GM12874 (cell line): ENCODE measurements at regions not wholly inside any gene's neighbourhood (a gene's known extent, or its start where the extent isn't known, plus 50 kb on each side); places are given as distances from the start of the nearest gene placed in this dataset.

Source experiments
- TF ChIP-seq, protein P1 (sequence below): IDR thresholded peaks from 2 replicates; pipeline ENCODE4 v1.5.1; 2011; ENCODE audit warnings: low read depth, mild to moderate bottlenecking, control low read depth, low read length, moderate library complexity; ENCODE audit not compliant: insufficient read depth

DNA sequence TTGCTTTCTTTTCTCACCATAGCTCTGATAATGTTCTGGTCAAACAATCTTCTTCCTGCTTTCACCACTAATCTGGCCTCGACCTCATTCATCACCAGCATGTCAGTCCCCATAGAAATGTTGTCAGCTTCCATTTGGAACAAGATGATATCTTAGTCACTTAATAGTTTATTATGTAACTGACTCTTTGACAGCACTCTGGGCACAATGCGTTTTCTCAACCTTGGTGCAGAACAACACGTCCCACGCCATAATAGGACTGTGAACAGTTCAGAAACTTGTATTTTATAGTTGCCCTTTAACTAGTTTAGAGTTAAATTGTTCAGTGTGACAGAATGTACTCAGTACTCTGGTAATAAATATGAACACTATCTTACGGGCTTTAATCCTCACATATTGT is 106.0 kb downstream of the MC4R start:
- TF ChIP-seq, protein P1, sequence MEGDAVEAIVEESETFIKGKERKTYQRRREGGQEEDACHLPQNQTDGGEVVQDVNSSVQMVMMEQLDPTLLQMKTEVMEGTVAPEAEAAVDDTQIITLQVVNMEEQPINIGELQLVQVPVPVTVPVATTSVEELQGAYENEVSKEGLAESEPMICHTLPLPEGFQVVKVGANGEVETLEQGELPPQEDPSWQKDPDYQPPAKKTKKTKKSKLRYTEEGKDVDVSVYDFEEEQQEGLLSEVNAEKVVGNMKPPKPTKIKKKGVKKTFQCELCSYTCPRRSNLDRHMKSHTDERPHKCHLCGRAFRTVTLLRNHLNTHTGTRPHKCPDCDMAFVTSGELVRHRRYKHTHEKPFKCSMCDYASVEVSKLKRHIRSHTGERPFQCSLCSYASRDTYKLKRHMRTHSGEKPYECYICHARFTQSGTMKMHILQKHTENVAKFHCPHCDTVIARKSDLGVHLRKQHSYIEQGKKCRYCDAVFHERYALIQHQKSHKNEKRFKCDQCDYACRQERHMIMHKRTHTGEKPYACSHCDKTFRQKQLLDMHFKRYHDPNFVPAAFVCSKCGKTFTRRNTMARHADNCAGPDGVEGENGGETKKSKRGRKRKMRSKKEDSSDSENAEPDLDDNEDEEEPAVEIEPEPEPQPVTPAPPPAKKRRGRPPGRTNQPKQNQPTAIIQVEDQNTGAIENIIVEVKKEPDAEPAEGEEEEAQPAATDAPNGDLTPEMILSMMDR = no peak

DNA sequence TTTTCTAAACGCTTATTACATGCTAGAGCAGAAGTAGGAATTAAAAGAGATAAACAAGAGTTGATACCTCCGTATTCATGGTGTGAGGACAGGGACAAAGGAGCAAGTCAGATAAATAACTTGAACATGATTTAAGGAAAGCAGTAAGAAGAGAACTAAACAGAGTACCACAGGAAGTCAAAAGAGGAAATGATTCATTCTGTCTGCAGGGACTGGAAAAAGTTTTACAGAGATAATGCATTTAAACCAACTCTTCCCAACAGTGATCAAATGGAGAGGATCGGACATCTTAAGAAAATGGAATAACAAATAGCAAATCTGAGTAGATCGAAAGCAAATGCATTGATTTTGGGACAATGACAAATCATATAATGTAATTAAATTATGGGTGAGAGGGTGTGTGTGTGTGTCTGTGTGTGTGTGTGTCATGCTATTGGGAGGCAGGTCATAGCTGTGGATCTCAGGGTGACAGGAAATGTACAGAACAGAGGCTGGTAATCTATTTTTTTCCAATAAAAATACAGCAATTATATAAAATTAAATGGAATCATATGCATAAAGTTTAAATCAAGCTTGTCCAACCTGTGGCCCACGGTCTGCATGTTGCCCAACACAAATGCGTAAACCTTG is 113.4 kb downstream of the MC4R start:
- TF ChIP-seq, protein P1 = no peak

GRCh38 chr18:60249388-60249787 is 123.2 kb downstream of the MC4R start:
- TF ChIP-seq, protein P1 = no peak

GRCh38 chr18:60248336-60249330 is 123.9 kb downstream of the MC4R start:
- TF ChIP-seq, protein P1 = no peak

DNA sequence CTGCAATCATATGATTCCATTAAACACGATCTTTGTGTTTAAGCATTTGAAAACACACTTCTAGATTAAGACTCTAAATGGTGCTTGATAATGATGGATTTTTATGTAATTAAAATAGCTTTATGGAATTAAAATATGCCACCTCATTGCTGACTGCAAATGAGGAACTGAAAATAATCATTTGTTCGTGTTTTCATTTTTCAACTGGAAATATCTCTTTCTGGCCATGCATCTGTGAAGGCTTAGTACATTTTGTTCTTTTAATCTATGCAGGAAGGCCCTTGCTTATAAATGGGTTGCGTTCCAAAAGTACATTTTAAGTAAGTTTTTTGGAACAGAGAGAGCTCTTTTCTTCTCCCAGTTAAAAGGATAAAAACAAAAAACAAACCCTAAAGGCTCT is 125.5 kb downstream of the MC4R start:
- TF ChIP-seq, protein P1 = no peak

GRCh38 chr18:60246606-60247005 is 126.0 kb downstream of the MC4R start:
- TF ChIP-seq, protein P1 = no peak

DNA sequence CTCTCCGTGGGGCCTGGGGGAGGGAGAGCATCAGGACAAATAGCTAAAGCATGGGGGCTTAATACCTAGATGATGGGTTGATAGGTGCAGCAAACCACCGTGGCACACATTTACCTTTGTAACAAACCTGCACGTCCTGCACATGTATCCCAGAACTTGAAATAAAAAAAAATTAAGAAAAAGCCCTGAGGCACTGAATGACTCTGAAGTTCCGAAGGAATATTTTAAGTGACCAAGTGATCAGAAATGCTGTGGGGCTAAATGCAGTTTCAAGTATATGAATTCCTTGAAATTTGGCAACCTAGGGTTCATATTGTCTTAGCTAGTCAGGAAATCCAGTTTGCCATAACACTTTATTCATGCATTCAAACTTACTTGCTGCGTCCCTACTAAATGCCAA is 127.5 kb downstream of the MC4R start:
- TF ChIP-seq, protein P1 = no peak
